GM21717 (cell line): ENCODE measurements at regions not wholly inside any gene's neighbourhood (a gene's known extent, or its start where the extent isn't known, plus 50 kb on each side); places are given as distances from the start of the nearest gene placed in this dataset.

Experiments
- ATAC-seq: cut with Tn5 transposase; IDR thresholded peaks from one replicate; pipeline ENCODE4 v1.9.1; 2021; ENCODE audit warnings: mild to moderate bottlenecking, moderate library complexity; ENCODE audit not compliant: unreplicated experiment

GRCh38 chr20:39395478-39396291, 433.5 kb downstream of the DHX35 start:
- ATAC-seq = no peak

- no peak for ATAC-seq
These were observed 432.3 kb downstream of the DHX35 start for GRCh38 chr20:39394461-39394860.

DNA sequence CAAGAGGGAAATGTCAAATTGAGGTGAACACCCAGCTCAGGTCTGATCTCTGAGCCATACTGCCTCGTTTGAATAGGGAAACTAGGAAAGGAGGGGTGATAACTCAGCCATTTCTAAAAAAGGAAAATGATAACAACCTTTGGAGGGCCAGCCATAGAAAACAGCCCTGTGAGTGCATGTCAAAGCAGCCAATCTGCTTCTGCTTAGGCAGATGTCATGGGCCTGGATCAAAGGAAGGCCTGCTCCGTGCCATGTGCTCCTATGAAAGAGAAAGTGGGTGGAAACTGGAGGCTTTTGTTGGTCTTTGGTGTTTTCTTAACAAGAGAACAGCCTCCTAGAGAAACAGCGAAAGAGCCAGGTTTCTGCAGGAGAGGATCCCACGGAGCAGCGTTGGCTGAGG, 428.0 kb downstream of the DHX35 start:
- no peak for ATAC-seq

DNA sequence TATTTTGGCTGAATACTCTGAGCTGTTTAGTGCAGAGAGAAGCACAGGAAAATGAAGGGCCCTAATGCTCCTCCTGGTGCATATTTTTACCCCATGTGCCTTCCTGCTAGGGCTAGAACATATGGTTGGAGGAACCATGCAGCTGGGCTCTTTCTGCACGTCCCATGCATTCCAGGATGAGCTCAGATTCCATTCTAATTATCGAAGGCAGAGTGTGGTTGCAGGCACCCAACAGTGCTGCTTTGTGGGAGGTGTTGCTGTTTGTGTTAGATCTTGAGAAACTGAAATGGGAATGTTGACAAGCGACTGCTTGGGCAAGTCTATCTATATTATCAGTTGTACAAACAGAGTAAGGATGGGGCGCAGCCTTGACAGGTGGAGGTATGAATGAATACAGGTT, 419.5 kb downstream of the DHX35 start:
- no peak for ATAC-seq

DNA sequence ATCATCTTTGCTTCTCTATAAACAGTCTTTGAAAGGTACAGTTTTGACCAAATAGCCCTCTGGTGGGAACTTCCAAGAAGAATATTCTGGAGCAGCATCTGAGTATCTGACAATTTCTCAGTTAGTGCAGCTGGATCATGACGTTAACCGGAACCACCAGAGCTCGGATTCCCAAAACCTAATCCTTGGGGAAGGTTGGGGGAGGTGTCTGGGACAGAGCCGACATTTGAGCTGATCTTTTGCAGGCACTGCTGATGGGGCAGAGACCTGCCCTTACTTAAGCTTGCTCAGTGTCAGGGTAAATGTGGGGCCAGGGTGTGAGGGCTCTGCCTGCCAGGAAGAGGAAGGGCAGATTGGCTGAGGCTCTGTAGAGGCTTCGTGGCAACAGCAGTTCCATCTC, 416.6 kb downstream of the DHX35 start:
- ATAC-seq = no peak

GRCh38 chr20:39376788-39377187, 414.6 kb downstream of the DHX35 start:
- ATAC-seq = no peak

DNA sequence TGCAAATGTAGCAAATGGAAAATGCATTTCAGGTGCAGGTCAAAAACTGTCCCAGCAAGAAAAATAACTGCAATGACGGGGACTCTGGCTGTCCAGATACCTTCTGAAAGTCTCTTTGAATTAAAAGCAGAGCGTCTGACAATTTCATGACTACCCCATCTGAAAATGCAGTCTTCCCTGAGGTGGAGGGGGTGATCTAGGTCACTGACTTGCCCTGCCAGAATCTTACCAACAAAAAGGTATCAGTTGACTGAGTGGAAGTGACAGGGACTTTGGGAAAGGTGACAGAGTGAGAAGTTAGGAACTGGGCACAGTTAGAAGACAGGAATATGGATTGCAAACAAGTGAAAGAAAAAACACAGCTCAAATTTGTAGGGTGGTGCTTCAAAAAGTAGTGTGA, 402.2 kb downstream of the DHX35 start:
- no peak for ATAC-seq

DNA sequence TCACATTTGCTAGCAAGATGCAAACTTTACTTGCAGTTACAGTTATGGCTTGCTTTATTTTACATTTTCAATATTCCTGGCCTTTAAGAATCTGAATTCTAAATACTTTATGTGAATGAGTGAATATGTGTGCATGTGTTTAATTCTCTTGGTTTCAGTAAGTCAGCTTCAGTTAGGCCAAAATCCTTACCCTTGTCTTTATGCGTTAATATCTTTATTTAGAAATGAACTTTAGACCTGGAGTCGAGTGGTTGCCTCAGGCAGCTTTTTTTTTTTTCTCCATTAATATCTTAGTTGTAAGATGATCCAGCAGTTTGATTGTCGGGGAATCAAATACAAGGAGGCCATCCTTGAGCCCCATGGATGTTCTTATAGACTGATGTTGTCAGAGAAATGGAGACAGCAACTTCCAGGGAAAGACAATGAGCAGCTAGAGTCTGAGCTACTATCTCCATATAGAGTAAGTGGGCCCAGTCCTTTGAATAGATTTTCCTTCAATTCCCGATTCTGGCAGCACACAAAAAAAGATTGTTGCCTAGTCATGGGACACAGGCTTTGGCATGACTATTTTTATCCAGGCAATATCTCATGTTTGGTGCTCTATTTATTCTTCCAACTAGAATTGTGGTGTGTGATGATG, 398.0 kb downstream of the DHX35 start:
- ATAC-seq = no peak

DNA sequence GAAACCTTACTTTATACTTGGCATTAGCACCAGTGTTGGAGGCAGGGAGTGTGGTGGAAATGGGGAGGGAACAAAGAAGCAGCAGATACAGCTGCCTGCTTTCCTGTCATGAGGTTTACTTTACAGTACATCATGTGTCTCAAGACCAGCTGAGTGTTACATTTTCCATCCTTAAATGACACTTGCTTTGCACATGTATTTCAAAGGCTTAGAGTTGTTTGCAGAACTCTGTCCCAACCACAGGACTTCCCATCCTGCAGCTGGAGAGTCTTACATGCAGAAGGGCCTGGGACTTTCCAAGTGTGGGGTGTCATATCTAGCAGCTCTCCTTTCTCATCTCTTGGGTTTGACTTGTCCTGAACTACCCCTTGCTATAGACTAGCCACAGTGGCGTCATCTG, 395.9 kb downstream of the DHX35 start:
- ATAC-seq = no peak

DNA sequence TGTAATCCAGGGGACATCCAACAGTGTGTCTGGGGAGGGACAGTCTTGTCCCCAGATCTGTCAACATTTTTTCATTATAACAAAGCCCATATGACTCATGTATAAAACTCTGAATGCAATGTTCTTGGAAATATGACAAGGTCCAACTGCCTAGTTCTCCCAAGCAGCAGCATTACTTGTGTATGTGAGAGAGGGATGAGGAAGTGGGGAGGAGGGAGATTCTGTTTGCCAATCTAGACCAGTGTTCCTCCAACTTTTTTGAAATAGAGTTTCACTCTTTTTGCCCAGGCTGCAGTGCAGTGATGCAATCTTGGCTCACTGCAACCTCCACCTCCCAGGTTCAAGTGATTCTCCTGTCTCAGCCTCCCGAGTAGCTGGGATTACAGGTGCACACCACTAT, 394.8 kb downstream of the DHX35 start:
- no peak for ATAC-seq

DNA sequence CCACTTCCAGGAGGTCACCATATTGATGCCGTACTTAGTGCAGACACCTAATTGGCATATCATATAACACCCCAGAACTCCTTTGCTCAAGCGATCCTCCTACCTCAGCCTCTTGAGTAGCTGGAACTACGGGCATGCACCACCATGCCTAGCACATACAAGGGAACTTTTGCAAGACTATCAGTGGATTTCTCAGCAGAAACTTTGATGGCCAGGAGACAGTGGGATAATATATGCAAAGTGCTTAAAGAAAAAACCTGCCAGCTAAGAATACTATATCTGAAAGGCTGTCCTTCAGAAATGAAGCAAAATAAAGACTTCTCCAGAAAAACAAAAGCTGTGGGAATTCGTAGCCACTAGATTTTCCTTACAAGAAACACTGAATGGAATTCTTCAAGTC, 387.1 kb downstream of the DHX35 start:
- no peak for ATAC-seq

- ATAC-seq = no peak
These were observed 385.5 kb downstream of the DHX35 start for GRCh38 chr20:39347626-39348025.

DNA sequence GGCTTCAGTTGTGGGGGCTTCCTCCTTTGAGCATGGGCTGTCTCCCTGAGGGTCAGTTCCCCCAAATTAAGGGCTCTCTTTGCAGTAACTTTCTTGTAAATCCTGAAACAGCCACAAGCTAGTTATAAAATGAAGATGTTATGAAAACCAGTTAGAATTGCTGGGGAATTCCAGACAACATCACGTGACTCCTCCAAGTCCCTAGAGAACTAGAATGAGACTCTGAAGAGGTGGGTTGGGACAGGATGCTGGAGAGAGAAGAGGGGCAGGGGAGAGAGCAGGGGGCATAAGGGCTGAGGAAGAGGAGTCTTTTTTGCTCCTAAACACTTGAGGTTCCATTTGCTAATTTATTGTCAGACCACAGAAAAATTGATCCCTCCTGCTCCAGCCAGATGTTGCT, 380.3 kb downstream of the DHX35 start:
- no peak for ATAC-seq

GRCh38 chr20:39338469-39339376, 376.6 kb downstream of the DHX35 start:
- ATAC-seq = no peak

GRCh38 chr20:39333211-39333610, 371.1 kb downstream of the DHX35 start:
- ATAC-seq = no peak

- ATAC-seq = no peak
These were observed 366.2 kb downstream of the DHX35 start for GRCh38 chr20:39328347-39328746.

GRCh38 chr20:39326050-39326449, 363.9 kb downstream of the DHX35 start:
- no peak for ATAC-seq

DNA sequence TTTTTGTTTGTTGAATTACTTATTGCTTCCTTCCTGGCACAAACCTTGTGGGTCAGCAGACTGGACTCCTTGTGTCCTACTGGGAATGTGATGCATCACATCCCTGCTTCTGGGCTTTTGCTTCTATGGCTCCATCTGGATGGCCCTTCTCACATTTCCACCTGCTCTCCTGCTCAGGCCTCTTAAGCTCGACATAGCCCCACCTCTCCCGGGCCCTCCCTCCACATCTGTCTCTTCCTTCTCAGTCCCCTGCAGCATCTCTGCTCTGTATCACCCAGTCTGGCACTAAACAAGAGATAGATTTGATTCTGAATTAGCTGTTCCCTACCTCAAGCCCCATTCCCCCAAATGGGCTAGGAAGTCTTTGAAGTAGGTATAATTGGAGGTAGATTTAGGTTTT, 356.8 kb downstream of the DHX35 start:
- ATAC-seq = no peak

GRCh38 chr20:39312676-39313075, 350.5 kb downstream of the DHX35 start:
- ATAC-seq = no peak

DNA sequence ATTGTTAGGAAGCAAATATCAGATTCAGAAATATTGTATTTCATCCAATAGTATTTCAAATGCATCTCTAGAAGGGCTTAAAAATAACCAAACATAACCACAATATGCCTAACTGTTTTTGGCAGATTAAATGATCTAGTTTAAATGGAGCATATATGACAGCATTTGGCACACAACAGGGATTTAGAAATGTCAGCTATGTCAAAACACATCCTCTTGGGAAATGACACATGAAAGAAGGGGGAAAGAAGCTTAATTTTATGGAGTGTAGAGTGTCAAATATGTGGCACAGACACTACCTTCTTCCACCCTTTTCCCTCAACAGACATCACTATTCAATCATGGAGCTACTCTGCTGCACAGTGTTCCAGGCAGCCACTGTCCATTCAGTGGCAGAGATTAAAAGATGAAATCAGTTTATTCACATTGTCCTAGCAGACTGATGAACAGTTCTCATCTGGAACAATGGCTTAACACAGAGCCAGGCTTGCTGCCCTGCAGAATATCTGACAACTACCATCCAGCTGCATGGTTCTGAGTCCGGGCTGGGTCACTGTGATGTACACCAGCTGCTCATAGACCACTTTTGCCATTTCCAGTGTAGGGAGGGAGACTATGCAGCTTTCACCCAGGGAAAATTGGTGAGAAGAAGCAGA, 349.8 kb downstream of the DHX35 start:
- no peak for ATAC-seq

DNA sequence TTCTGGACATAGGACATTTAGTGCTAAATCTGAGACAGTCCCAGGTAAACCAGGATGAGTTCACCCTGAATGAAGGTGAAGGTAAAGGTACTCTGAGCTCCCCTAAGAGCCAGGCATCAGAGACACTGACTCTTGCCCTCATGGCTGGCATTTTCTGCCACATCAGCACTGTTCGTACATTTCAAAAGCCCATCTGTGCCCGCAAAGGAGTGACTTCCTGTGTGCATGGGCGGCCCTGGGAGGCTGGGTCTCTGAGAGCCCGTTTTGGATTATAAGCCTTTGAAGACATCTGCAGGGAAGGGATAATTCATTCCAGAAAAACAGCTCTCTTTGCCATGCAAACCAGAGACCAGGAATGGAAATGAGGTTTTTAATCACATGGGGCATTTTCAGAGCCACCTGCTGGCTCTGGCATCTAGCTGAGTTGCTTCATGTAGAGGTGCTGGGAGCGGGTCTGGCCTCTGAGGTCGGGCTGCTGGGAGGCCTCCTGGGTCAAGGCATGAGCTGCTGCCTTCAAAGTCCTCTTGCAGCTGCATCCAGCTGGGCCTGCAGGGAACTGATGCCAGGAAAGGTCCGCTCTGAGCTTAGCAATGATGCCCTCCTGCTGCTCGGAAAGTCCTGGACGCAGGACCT, 348.3 kb downstream of the DHX35 start:
- no peak for ATAC-seq
